MCF 10A (cell line): ENCODE measurements at regions not wholly inside any gene's neighbourhood (a gene's known extent, or its start where the extent isn't known, plus 50 kb on each side); places are given as distances from the start of the nearest gene placed in this dataset.

Experiments
- BruUV-seq: library from RNA; stranded (reverse); fragments of 400-500 nt; replicated peaks from 2 replicates; lab custom pipeline; 2021; lab: Mats Ljungman, UMichigan
- CTCF ChIA-PET: fragments of 300-600 bp; sonication (Branson Sonifier 250); formaldehyde crosslinking; extraction: SDS; loops from one replicate; lab custom pipeline; 2021; ENCODE audit warnings: antibody characterized with exemption, inconsistent platforms; lab: Yijun Ruan, JAX
- POLR2A ChIA-PET: fragments of 300-600, 350-650 bp; sonication (Branson Sonifier 250); formaldehyde crosslinking; extraction: SDS; loops from one replicate; lab custom pipeline; 2020; ENCODE audit warnings: antibody characterized with exemption, inconsistent platforms; lab: Yijun Ruan, JAX
- DNase-seq: peaks from one replicate; pipeline ENCODE4 v3.0.0-alpha.2; 2018; ENCODE audit not compliant: unreplicated experiment
- H3K27ac Mint-ChIP-seq: one replicate; pipeline ENCODE4 v1.8.0; 2022; ENCODE audit warnings: mild to moderate bottlenecking, low read depth, mixed read lengths; ENCODE audit not compliant: unreplicated experiment
- H3K27me3 Mint-ChIP-seq: one replicate; pipeline ENCODE4 v1.8.0; 2022; ENCODE audit warnings: mixed read lengths; ENCODE audit not compliant: insufficient read depth, unreplicated experiment
- H3K36me3 Mint-ChIP-seq: one replicate; pipeline ENCODE4 v1.8.0; 2022; ENCODE audit warnings: mild to moderate bottlenecking, moderate library complexity, mixed read lengths; ENCODE audit not compliant: insufficient read depth, unreplicated experiment
- H3K4me1 Mint-ChIP-seq: one replicate; pipeline ENCODE4 v1.8.0; 2022; ENCODE audit warnings: mixed read lengths; ENCODE audit not compliant: insufficient read depth, unreplicated experiment
- H3K4me3 Mint-ChIP-seq: one replicate; pipeline ENCODE4 v1.8.0; 2022; ENCODE audit warnings: mild to moderate bottlenecking, moderate library complexity, mixed read lengths; ENCODE audit not compliant: unreplicated experiment
- H3K9me3 Mint-ChIP-seq: one replicate; pipeline ENCODE4 v1.8.0; 2022; ENCODE audit warnings: mixed read lengths; ENCODE audit not compliant: unreplicated experiment
- intact Hi-C: fragments of 100-400 bp; cut with micrococcal nuclease; formaldehyde crosslinking; loops from 2 replicates; pipeline ENCODE4 v1.14.1; 2022
- TF ChIP-seq, protein P1 (sequence below): fragments of 200-600 bp; IDR thresholded peaks from one replicate; pipeline ENCODE4 v1.8.0; 2022; ENCODE audit warnings: antibody characterized with exemption, mild to moderate bottlenecking; ENCODE audit not compliant: unreplicated experiment

DNA sequence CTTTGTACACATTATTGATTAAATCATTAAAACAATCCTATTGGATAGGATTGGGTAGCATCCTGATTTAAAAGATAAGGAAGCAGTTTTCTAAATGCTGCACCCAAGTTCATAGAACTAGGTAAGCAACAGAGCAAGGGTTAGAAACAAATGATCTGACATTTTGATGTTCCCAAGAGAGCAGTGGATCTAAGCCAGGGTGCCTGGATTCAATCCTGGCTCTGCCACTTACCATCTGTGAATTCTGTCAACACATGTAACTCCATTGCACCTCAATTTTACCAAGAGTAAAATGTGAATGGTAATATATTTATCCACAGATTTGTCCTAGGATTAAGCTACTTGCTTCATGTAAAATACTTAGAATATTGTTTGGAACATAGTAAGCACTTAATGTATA lies 982.6 kb upstream of the FANCL start:
- ChIA-PET CTCF (no interaction called here), POLR2A (interaction anchor here (0.7 kb wide), 1 partner anchor 16 kb away, joined by 3 read pairs; no protein-coding TSS in a partner anchor)
- Mint-ChIP-seq H3K36me3 (no peaks in the 10 kb centered on the region), H3K9me3 (peaks cover 8% of the 10 kb centered on the region), H3K27ac (no peak overlapping the region), H3K4me3 (no peak overlapping the region), H3K4me1 (no peaks in the 10 kb centered on the region), H3K27me3 (no peaks in the 10 kb centered on the region)
- DNase-seq: no peak
- TF ChIP-seq, protein P1, sequence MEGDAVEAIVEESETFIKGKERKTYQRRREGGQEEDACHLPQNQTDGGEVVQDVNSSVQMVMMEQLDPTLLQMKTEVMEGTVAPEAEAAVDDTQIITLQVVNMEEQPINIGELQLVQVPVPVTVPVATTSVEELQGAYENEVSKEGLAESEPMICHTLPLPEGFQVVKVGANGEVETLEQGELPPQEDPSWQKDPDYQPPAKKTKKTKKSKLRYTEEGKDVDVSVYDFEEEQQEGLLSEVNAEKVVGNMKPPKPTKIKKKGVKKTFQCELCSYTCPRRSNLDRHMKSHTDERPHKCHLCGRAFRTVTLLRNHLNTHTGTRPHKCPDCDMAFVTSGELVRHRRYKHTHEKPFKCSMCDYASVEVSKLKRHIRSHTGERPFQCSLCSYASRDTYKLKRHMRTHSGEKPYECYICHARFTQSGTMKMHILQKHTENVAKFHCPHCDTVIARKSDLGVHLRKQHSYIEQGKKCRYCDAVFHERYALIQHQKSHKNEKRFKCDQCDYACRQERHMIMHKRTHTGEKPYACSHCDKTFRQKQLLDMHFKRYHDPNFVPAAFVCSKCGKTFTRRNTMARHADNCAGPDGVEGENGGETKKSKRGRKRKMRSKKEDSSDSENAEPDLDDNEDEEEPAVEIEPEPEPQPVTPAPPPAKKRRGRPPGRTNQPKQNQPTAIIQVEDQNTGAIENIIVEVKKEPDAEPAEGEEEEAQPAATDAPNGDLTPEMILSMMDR: no peak
- intact Hi-C loops: no loop called here
- no TSS peak for BruUV-seq

DNA sequence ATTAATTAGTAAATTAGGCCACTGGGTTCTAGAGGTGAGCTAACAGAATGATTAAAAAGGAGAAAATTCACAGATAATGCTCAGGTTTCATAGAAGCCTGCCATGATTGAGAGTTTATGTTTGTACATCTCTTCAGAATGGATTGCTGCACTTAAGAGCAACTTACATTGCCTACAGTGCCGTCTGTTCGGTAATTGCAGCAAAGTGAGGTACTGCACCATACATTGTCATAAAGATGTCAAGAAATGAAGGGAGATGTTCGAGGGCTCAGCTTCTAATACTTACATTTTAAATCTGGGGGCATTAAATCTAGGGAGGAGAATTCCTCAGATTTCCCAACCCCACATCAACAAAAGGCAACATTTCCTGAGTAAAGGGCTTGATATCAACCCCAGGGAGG lies 976.2 kb upstream of the FANCL start:
- ChIA-PET POLR2A (interaction anchor here (0.6 kb wide), 1 partner anchor 494 kb away, joined by 3 read pairs; no protein-coding TSS in a partner anchor), CTCF (interaction anchor here (0.7 kb wide), 1 partner anchor 1437 kb away, joined by 3 read pairs; no protein-coding TSS in a partner anchor)
- no peak overlapping the region for H3K4me3 Mint-ChIP-seq
- TF ChIP-seq, protein P1: no peak
- no peaks in the 10 kb centered on the region for H3K4me1 Mint-ChIP-seq
- H3K27me3 Mint-ChIP-seq: no peaks in the 10 kb centered on the region
- BruUV-seq: no TSS peak
- no peaks in the 10 kb centered on the region for H3K9me3 Mint-ChIP-seq
- intact Hi-C loops: no loop called here
- DNase-seq: no peak
- no peaks in the 10 kb centered on the region for H3K36me3 Mint-ChIP-seq
- H3K27ac Mint-ChIP-seq: no peak overlapping the region

DNA sequence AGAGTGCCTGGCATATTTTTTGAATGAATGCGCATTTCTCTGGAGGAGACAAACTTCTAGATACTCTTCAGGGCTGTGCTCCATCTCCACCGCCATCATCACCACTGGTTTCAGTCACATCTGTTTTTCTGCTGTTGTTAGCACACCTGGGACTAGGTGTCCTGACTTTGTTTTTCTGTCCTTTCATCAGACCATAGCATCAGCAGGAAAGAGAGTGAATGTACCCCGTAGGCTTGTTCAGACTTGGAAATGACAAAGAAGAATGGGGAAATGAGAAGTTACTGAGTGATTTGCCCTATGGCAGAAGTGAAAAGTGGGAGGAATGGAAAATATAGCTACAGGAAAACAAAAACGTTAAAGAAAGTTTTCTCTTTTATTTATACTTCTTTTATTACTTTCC lies 965.2 kb upstream of the FANCL start:
- no peak for DNase-seq
- intact Hi-C loops: no loop called here
- Mint-ChIP-seq H3K4me1 (no peaks in the 10 kb centered on the region), H3K9me3 (no peaks in the 10 kb centered on the region), H3K27me3 (no peaks in the 10 kb centered on the region), H3K4me3 (no peak overlapping the region), H3K36me3 (no peaks in the 10 kb centered on the region), H3K27ac (no peak overlapping the region)
- ChIA-PET POLR2A (no interaction called here), CTCF (no interaction called here)
- TF ChIP-seq, protein P1: no peak
- BruUV-seq: no TSS peak

DNA sequence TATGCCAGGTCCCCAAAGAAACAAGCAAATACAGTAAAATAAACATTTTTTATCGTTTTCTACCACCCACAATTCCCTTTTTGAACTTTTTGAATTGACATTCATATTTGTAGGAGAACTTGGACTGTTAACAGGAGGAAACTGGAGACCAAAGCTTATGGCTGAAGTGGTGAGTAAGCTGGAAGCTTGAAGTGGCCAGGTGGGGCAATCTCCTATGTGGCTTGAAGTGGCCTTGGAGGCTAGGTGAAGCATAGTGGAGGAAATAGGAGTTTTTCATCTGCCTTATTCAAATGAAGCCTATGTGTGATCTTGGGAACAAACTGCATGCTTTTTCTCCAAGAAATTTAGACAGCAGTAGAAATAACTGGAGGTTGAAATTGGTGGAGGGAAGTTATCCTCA lies 962.9 kb upstream of the FANCL start:
- ChIA-PET POLR2A (no interaction called here), CTCF (no interaction called here)
- intact Hi-C loops: no loop called here
- TF ChIP-seq, protein P1: no peak
- H3K36me3 Mint-ChIP-seq: no peaks in the 10 kb centered on the region
- no peak overlapping the region for H3K4me3 Mint-ChIP-seq
- no TSS peak for BruUV-seq
- H3K9me3 Mint-ChIP-seq: no peaks in the 10 kb centered on the region
- DNase-seq: no peak
- no peak overlapping the region for H3K27ac Mint-ChIP-seq
- H3K4me1 Mint-ChIP-seq: no peaks in the 10 kb centered on the region
- no peaks in the 10 kb centered on the region for H3K27me3 Mint-ChIP-seq
